ENCODE measurements at regions not wholly inside any gene's neighbourhood (a gene's known extent, or its start where the extent isn't known, plus 50 kb on each side); places are given as distances from the start of the nearest gene placed in this dataset.

GRCh38 chr6:164214066-164214465 is 799.5 kb downstream of the QKI start:
- DNase-seq (ENCODE audit: low read depth), result no peak

- no peak for DNase-seq (ENCODE audit: low read depth)
Measured at GRCh38 chr6:164211254-164211653, 796.7 kb downstream of the QKI start.

GRCh38 chr6:164210783-164211182 is 796.3 kb downstream of the QKI start:
- DNase-seq (ENCODE audit: low read depth), result no peak

- no peak for DNase-seq (ENCODE audit: low read depth)
Measured at GRCh38 chr6:164210323-164210722, 795.8 kb downstream of the QKI start.

GRCh38 chr6:164208371-164208770 is 793.9 kb downstream of the QKI start:
- no peak for DNase-seq (ENCODE audit: low read depth)

GRCh38 chr6:164206807-164207423 is 792.4 kb downstream of the QKI start:
- DNase-seq (ENCODE audit: low read depth), result no peak

- no peak for DNase-seq (ENCODE audit: low read depth)
Measured at GRCh38 chr6:164200071-164200470, 785.6 kb downstream of the QKI start.

DNA sequence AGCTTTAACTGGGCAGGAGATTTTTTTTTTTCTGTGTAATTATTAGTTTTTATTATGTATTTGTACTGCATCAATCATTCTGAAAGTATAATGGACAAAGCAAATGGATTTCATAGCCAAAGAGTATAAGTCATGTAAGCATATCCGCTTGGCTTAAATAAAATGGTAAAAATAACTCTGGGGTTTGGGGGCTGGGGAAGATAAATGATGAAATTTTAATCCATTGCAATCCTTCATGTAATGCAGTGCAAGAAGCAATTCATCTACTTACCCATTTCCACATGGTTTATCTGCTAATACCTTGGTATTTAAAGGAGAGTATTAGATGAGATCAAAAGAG is 781.4 kb downstream of the QKI start:
- no peak for DNase-seq (ENCODE audit: low read depth)

GRCh38 chr6:164195278-164195941 is 780.9 kb downstream of the QKI start:
- DNase-seq (ENCODE audit: low read depth), result no peak

- DNase-seq (ENCODE audit: low read depth), result no peak
Measured at GRCh38 chr6:164188861-164189260, 774.3 kb downstream of the QKI start.

- no peak for DNase-seq (ENCODE audit: low read depth)
Measured at GRCh38 chr6:164185471-164185871, 771.0 kb downstream of the QKI start.

GRCh38 chr6:164184410-164184809 is 769.9 kb downstream of the QKI start:
- DNase-seq (ENCODE audit: low read depth), result no peak

DNA sequence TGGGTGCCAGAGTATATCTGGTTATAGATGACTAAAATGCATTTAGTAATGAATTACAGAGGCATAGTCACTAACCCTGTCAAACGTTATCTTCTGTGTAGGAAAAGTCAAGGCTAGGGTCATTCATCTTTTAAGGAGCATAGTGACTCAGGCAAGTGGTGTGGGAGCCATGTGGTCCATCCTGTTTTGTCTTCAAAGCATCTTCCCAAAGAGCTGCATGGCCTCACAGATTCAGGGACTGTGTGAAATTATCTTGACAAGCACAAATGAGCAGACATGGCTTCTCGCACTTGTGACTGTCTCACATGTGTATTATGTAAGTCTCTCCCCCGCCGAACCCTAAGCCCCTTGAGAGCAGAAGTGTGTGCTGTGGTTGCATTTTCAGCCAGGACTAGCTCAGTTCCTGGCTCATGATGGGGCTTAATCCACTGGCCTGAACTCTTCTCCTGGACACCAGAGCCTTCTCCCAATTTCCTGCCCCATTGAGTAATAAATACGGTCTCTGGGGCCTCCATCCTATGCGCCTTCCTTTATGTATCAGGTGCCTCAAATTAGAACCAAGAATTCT is 769.1 kb downstream of the QKI start:
- no peak for DNase-seq (ENCODE audit: low read depth)

DNA sequence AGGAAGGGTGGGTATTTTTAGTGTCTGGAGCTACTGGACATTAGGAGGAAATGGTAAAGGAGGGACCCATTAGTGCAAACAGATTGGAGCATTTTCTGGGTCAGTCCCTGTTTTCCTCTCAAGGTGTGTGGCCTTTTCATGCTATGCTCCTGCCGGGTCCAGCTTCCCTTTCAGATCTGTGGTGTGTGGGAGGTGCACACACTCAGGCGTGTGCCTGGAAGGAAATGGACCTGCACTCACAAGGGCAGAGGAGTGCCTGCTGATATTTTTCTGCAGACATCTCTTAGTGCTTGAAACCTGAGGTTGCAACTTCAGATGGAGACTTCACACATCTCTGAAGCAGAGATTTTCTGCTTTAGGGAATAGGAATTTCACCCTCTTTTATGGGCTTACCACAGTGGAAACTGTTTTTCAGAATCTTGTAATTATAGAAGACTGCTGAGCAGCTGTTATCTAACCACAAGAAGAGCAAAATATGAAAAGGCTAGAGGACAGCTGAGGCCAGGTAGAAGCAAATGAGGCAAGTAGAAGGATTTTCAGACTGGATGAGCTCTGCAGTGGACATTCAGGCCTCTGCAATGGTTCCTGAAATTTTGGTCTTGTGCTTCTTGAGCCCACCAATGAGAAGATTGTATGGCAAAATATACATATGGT is 764.3 kb downstream of the QKI start:
- DNase-seq (ENCODE audit: low read depth), result no peak

DNA sequence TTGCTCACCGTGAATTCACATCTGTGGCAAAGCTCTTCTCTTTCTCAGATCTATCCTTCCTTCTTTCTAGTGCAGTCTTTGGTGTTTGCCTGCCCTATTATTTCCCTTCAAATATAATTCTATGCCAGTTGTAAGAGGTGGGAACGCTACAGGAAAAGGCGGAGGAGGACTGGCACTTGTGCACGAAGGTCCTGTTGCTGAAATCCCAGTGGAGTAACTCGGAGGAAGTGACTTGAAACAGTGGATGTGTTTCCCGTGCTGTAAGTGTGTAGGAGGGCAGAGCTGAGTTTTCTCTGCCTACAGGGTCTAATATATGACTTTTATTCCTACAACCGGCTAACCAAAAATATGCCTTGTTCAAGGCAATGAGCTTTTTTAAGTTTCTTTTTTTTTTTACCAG is 754.8 kb downstream of the QKI start:
- DNase-seq (ENCODE audit: low read depth), result no peak

DNA sequence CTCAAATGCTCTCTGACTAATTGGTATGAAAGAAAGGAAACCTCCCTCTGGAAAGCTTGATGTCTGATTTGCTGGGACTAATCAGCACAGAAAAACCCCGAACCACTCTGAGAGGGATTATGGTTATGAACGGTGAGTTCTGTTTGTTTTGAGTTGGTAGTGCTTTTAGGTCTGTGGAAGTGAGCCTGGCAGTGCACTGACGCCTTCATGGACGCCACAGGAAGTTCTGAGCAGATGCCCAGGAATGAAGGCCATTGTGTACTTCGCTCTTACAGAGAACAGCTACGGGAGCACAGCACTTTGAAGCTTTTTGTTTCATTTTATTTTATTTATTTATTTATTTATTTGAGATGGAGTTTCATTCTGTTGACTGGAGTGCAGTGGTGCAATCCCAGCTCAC is 754.1 kb downstream of the QKI start:
- DNase-seq (ENCODE audit: low read depth), result no peak

GRCh38 chr6:164167873-164168405 is 753.4 kb downstream of the QKI start:
- DNase-seq (ENCODE audit: low read depth), result no peak

GRCh38 chr6:164166996-164167395 is 752.5 kb downstream of the QKI start:
- no peak for DNase-seq (ENCODE audit: low read depth)

- DNase-seq (ENCODE audit: low read depth), result no peak
Measured at GRCh38 chr6:164166515-164166914, 752.0 kb downstream of the QKI start.

- DNase-seq (ENCODE audit: low read depth), result no peak
Measured at GRCh38 chr6:164164876-164165275, 750.4 kb downstream of the QKI start.

- DNase-seq (ENCODE audit: low read depth), result no peak
Measured at GRCh38 chr6:164163239-164163638, 748.7 kb downstream of the QKI start.

- DNase-seq (ENCODE audit: low read depth), result no peak
Measured at GRCh38 chr6:164159061-164159460, 744.5 kb downstream of the QKI start.

DNA sequence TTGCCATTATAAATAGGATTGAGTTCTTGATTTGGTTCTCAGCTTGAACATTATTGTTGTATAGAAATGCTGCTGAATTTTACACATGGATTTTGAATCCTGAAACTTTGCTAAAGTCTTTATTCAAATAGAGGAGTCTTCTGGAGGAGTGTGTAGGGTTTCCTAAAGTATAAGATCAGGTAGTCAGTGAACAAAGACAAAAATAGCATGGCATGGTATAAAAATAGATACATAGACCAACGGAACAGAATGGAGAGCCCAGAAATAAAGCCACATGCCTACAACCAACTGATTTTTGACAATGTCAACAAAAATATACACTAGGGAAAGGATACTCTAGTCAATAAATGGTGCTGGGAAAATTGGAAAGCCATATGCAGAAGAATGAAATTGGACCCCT is 740.1 kb downstream of the QKI start:
- DNase-seq (ENCODE audit: low read depth), result no peak
